ENCODE measurements at regions not wholly inside any gene's neighbourhood (a gene's known extent, or its start where the extent isn't known, plus 50 kb on each side); places are given as distances from the start of the nearest gene placed in this dataset.
"Not testable (repeated sequence)": the region's sequence is repeated elsewhere in the genome, so short reads cannot be mapped to it uniquely, and the experiment has no call there.

- ATAC-seq (ENCODE audit: low read depth in 2 of 2) (no peak), DNase-seq (no peak)
- peaks cover 0 to 8% (median 0%) of the 10 kb centered on the region in 3 donors for H3K27me3 Mint-ChIP-seq
- H3K27ac Mint-ChIP-seq = no peak overlapping the region
- H3K4me3 Mint-ChIP-seq = no peak overlapping the region
- H3K9me3 Mint-ChIP-seq = peaks cover 0 to 2% (median 0%) of the 10 kb centered on the region in 7 donors
- no peaks in the 10 kb centered on the region for H3K36me3 Mint-ChIP-seq
- H3K4me1 Mint-ChIP-seq = no peaks in the 10 kb centered on the region
Measured at GRCh38 chr2:167748536-167748935, 498.9 kb downstream of the STK39 start.

DNA sequence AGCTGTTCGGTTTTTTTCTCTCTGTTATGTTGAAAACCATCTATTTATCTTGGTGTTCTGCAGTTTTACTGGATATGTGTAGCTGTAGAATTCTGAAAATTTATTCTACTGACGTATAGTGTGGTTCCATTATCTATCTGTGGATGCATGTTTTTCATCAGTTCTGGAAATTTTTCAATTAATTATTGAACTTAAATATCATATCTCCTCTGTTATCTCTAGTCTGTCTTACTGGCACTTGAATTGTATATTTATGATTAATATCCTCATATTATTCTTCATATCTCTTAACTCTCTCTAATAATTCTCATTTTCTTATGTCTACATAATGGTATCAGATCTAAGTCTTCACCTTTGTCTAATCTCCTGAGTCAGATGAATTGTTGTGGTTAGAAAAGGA is 501.7 kb downstream of the STK39 start:
- ATAC-seq (ENCODE audit: low read depth in 2 of 2) (no peak), DNase-seq (no peak)
- peaks cover 0 to 2% (median 0%) of the 10 kb centered on the region in 7 donors for H3K9me3 Mint-ChIP-seq
- no peak overlapping the region for H3K4me3 Mint-ChIP-seq
- H3K27me3 Mint-ChIP-seq = peaks cover 0 to 8% (median 0%) of the 10 kb centered on the region in 3 donors
- no peaks in the 10 kb centered on the region for H3K36me3 Mint-ChIP-seq
- H3K27ac Mint-ChIP-seq = no peak overlapping the region
- H3K4me1 Mint-ChIP-seq = no peaks in the 10 kb centered on the region

- not testable (repeated sequence) for H3K36me3 Mint-ChIP-seq, H3K27ac Mint-ChIP-seq, DNase-seq
Measured at GRCh38 chr2:167739921-167740320, 507.5 kb downstream of the STK39 start.

DNA sequence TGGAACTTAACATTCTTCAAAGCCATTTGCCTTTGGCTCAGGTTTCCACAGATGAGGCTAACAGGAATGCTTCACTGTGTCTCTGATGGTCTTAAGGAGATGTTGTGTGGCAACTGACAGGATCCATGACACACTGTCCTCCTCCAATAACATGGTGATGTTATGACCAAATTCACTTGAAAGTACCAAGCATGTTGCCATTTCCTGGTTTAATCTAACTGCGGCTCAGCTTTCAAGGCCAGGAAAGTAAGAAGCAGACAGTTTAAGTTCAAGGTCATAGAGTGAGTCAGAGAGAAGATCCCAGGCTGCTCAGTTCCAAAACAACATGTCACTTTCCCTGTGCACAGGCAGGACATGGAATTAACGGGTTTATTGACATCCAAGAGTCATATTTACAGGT is 513.6 kb downstream of the STK39 start:
- Mint-ChIP-seq H3K4me3 (no peak overlapping the region), H3K27ac (no peak overlapping the region), H3K9me3 (peaks cover 0 to 3% (median 0%) of the 10 kb centered on the region in 7 donors), H3K4me1 (no peaks in the 10 kb centered on the region), H3K36me3 (no peaks in the 10 kb centered on the region), H3K27me3 (peaks cover 0 to 7% (median 0%) of the 10 kb centered on the region in 3 donors)
- DNase-seq (no peak), ATAC-seq (ENCODE audit: low read depth in 2 of 2) (no peak)

More at GRCh38 chr2:167739921-167740320, 507.5 kb downstream of the STK39 start:
- not testable (repeated sequence) for ATAC-seq (ENCODE audit: low read depth in 2 of 2); H3K9me3 Mint-ChIP-seq; H3K4me3 Mint-ChIP-seq; H3K27me3 Mint-ChIP-seq; H3K4me1 Mint-ChIP-seq

DNA sequence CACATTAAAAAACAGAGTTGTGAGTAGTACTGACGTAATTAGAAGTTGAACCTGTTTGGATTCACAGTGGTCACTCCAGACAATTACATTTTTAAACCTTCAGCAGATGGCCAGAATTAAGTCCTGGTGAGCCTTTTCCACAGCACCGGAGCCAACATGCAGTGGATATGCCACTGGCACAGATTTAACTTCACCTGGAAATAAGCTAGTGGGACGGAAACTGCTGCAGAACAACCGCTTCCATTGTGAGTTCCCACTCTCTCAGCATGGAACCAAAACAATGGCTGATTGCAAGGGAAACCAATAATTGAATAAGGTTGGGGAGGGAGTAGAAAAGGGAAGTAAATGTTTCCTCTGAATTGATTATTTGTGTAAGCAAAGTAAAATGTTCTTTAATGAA is 515.1 kb downstream of the STK39 start:
- Mint-ChIP-seq H3K36me3 (no peaks in the 10 kb centered on the region), H3K4me3 (no peak overlapping the region), H3K4me1 (no peaks in the 10 kb centered on the region), H3K27ac (no peak overlapping the region), H3K9me3 (peaks cover 0 to 2% (median 0%) of the 10 kb centered on the region in 7 donors), H3K27me3 (peaks cover 0 to 7% (median 0%) of the 10 kb centered on the region in 3 donors)
- no peak for DNase-seq
- no peak for ATAC-seq (ENCODE audit: low read depth in 2 of 2)

- peaks cover 0 to 7% (median 4%) of the 10 kb centered on the region in 3 donors for H3K27me3 Mint-ChIP-seq
- no peak overlapping the region for H3K4me3 Mint-ChIP-seq
- DNase-seq (no peak), ATAC-seq (ENCODE audit: low read depth in 2 of 2) (no peak)
- H3K27ac Mint-ChIP-seq = no peak overlapping the region
- no peaks in the 10 kb centered on the region for H3K36me3 Mint-ChIP-seq
- no peaks in the 10 kb centered on the region for H3K4me1 Mint-ChIP-seq
- H3K9me3 Mint-ChIP-seq = peaks cover 0 to 2% (median 0%) of the 10 kb centered on the region in 7 donors
Measured at GRCh38 chr2:167729911-167730310, 517.5 kb downstream of the STK39 start.

DNA sequence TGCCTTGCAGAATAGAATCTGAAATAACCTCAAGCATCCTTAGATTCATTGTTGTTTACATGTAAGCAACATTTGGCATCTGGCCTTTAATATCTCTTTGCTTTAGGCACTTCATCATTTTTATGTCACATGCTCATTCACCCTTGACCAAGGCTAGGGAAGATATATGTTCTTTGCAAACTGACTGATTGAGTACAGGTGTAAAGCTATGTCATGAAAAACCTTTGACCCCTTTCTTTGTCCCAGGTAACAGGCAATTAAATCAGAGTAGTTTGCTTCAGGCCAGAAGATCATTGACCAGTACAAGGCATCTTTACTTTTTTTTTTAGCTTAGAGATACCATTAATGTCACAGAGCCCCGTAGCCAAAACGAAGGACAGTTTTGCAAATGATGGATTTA is 520.6 kb downstream of the STK39 start:
- H3K9me3 Mint-ChIP-seq = peaks cover 0 to 2% (median 0%) of the 10 kb centered on the region in 7 donors
- DNase-seq (no peak), ATAC-seq (ENCODE audit: low read depth in 2 of 2) (no peak)
- H3K4me3 Mint-ChIP-seq = no peak overlapping the region
- peaks cover 0 to 4% (median 0%) of the 10 kb centered on the region in 3 donors for H3K27me3 Mint-ChIP-seq
- no peak overlapping the region for H3K27ac Mint-ChIP-seq
- no peaks in the 10 kb centered on the region for H3K36me3 Mint-ChIP-seq
- H3K4me1 Mint-ChIP-seq = no peaks in the 10 kb centered on the region

DNA sequence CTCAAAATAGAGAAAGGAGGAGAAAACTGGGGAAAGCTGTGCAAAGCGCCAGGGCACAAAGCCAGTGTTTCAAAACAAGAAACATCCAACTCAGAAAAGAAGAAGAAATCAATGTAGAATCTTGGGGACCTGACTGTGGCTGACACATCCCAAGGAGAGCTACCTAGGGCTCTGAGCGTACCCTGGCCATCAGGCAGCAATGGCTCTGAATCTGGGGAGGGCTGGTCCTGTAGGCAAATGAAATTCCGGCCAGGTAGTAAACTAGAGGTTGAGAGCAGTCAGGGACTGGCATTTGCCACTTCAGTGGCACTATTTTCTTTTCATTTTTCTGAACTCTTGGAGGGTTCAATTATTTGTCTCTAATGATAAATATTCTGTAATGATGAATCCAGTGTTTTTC is 525.8 kb downstream of the STK39 start:
- Mint-ChIP-seq H3K4me1 (no peaks in the 10 kb centered on the region), H3K27me3 (peaks cover 0 to 4% (median 0%) of the 10 kb centered on the region in 3 donors), H3K36me3 (no peaks in the 10 kb centered on the region)

GRCh38 chr2:167719410-167719809 is 528.0 kb downstream of the STK39 start:
- no peaks in the 10 kb centered on the region for H3K36me3 Mint-ChIP-seq
- ATAC-seq (ENCODE audit: low read depth in 2 of 2) = no peak
- H3K4me3 Mint-ChIP-seq = no peak overlapping the region
- H3K27me3 Mint-ChIP-seq = no peaks in the 10 kb centered on the region
- H3K9me3 Mint-ChIP-seq = peaks cover 0 to 6% (median 0%) of the 10 kb centered on the region in 7 donors
- H3K4me1 Mint-ChIP-seq = no peaks in the 10 kb centered on the region
- no peak overlapping the region for H3K27ac Mint-ChIP-seq
- no peak for DNase-seq

More for the DNA sequence above, 525.8 kb downstream of the STK39 start:
- Mint-ChIP-seq H3K9me3 (peaks cover 0 to 2% (median 0%) of the 10 kb centered on the region in 7 donors), H3K27ac (no peak overlapping the region), H3K4me3 (no peak overlapping the region)
- ATAC-seq (ENCODE audit: low read depth in 2 of 2) (no peak), DNase-seq (no peak)

DNA sequence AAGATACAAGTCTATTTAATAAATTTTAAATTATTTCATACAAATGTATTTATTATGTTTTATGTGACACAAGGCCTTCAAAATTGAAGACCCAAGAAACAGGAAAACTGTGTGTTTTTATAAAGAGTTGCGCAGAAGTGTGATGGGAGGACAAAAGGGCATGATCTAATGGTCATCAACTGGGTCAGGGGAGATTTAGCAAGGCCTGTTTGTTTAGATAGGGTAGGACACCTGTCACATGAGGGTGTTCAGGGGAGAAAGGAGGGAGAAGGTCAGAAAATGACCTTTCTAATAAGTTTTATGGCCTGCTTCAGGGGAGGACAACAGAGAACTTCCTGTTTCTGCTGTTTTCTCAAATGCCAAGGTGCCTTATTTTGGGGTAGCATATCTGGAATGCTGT is 528.8 kb downstream of the STK39 start:
- peaks cover 0 to 6% (median 0%) of the 10 kb centered on the region in 7 donors for H3K9me3 Mint-ChIP-seq
- no peaks in the 10 kb centered on the region for H3K4me1 Mint-ChIP-seq
- H3K27ac Mint-ChIP-seq = no peak overlapping the region
- DNase-seq (no peak), ATAC-seq (ENCODE audit: low read depth in 2 of 2) (no peak)
- H3K4me3 Mint-ChIP-seq = no peak overlapping the region
- H3K36me3 Mint-ChIP-seq = no peaks in the 10 kb centered on the region
- H3K27me3 Mint-ChIP-seq = no peaks in the 10 kb centered on the region

GRCh38 chr2:167715932-167716331 is 531.5 kb downstream of the STK39 start:
- DNase-seq (no peak), ATAC-seq (ENCODE audit: low read depth in 2 of 2) (no peak)
- Mint-ChIP-seq H3K36me3 (no peaks in the 10 kb centered on the region), H3K4me1 (no peaks in the 10 kb centered on the region), H3K9me3 (peaks cover 0 to 11% (median 3%) of the 10 kb centered on the region in 7 donors), H3K27ac (no peak overlapping the region), H3K4me3 (no peak overlapping the region), H3K27me3 (no peaks in the 10 kb centered on the region)

DNA sequence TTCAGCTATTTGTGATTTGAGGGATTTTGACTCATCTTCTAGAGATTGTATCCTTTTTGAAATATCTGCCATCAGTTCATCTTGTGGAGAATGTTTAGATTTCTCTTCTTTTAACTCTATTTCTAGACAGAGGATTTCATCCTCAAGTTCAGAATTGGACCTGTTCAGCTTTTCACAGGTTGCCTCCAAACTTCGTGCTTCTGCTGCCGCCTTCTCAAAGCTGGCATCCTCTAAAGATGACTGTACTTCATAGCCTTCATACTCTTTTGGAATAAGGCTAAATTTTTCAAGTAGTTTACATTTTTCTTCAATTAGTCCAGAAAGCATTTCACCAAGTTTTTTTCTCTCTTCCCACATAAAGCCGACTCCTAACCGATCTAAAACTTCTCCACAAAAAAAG is 531.9 kb downstream of the STK39 start:
- peaks cover 0 to 11% (median 5%) of the 10 kb centered on the region in 7 donors for H3K9me3 Mint-ChIP-seq
- H3K27ac Mint-ChIP-seq; H3K4me1 Mint-ChIP-seq; H3K4me3 Mint-ChIP-seq; ATAC-seq (ENCODE audit: low read depth in 2 of 2); DNase-seq; H3K27me3 Mint-ChIP-seq; H3K36me3 Mint-ChIP-seq: not testable (repeated sequence)

- no peaks in the 10 kb centered on the region for H3K36me3 Mint-ChIP-seq
- ATAC-seq (ENCODE audit: low read depth in 2 of 2) (no peak), DNase-seq (no peak)
- H3K9me3 Mint-ChIP-seq = peaks cover 0 to 11% (median 5%) of the 10 kb centered on the region in 7 donors
- no peaks in the 10 kb centered on the region for H3K27me3 Mint-ChIP-seq
- no peak overlapping the region for H3K27ac Mint-ChIP-seq
- H3K4me1 Mint-ChIP-seq = no peaks in the 10 kb centered on the region
- H3K4me3 Mint-ChIP-seq = no peak overlapping the region
Measured at GRCh38 chr2:167712275-167712674, 535.1 kb downstream of the STK39 start.

- H3K27ac Mint-ChIP-seq = no peak overlapping the region
- no peaks in the 10 kb centered on the region for H3K4me1 Mint-ChIP-seq
- DNase-seq = no peak
- no peaks in the 10 kb centered on the region for H3K27me3 Mint-ChIP-seq
- no peak for ATAC-seq (ENCODE audit: low read depth in 2 of 2)
- H3K36me3 Mint-ChIP-seq = no peaks in the 10 kb centered on the region
- H3K4me3 Mint-ChIP-seq = no peak overlapping the region
- peaks cover 0 to 6% (median 3%) of the 10 kb centered on the region in 7 donors for H3K9me3 Mint-ChIP-seq
Measured at GRCh38 chr2:167708998-167709397, 538.4 kb downstream of the STK39 start.

DNA sequence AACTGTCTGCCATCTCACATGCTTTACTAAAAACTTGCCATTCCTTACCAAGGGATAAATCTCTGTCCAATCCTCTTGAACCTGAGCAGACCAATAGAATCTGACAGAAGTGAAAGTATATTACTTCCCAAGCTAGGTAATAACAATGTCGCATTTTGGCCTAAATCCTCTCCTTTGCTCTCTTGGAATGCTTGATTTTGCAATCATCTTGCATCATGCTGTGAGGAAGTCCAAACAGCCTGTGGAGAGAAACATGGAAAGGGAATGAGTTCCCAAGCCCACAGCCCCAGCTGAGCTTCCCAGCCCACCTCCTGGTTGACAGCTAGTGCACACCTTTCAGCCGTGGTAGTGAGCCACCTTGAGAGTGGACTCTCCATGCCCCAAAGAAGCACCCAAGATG is 540.6 kb downstream of the STK39 start:
- Mint-ChIP-seq H3K27ac (no peak overlapping the region), H3K4me3 (no peak overlapping the region), H3K36me3 (no peaks in the 10 kb centered on the region), H3K4me1 (no peaks in the 10 kb centered on the region), H3K9me3 (peaks cover 0 to 6% (median 0%) of the 10 kb centered on the region in 7 donors), H3K27me3 (no peaks in the 10 kb centered on the region)
- no peak for ATAC-seq (ENCODE audit: low read depth in 2 of 2)
- DNase-seq = no peak

Data from naive B cell (primary cell).